ENCODE measurements at regions not wholly inside any gene's neighbourhood (a gene's known extent, or its start where the extent isn't known, plus 50 kb on each side); places are given as distances from the start of the nearest gene placed in this dataset.

GRCh38 chr2:41027095-41027494 lies 575.2 kb upstream of the SLC8A1 start:
- no peak overlapping the region for H3K27ac Mint-ChIP-seq
- peaks cover 2% of the 10 kb centered on the region for H3K27me3 Mint-ChIP-seq (ENCODE audit: insufficient read depth, low read depth)
- Histone ChIP-seq H3K4me2 (no peak overlapping the region), H2AFZ (replicated peaks) (no peak overlapping the region), H3K36me3 (no peaks in the 10 kb centered on the region), H3K9ac (no peak overlapping the region), H3K27me3 (no peaks in the 10 kb centered on the region), H3K27ac (no peak overlapping the region), H3K4me1 (no peaks in the 10 kb centered on the region), H4K20me1 (ENCODE audit: low read depth) (no peaks in the 10 kb centered on the region), H3K79me2 (ENCODE audit: low read depth) (no peaks in the 10 kb centered on the region), H3K9me3 (ENCODE audit: low read depth) (no peaks in the 10 kb centered on the region), H3F3A (ENCODE audit: low read depth) (no peaks in the 10 kb centered on the region), H3K4me3 (no peak overlapping the region)
- no peak for DNase-seq (ENCODE audit: low spot score)
- no peaks in the 10 kb centered on the region for H3K9me3 Mint-ChIP-seq
- TF ChIP-seq EZH2 (IDR thresholded peaks at IDR 0.05) (no peak), EZH2phosphoT487 (IDR thresholded peaks at IDR 0.05) (no peak), CTCF (IDR thresholded peaks at IDR 0.05) (no peak)
- no peak overlapping the region for H3K4me3 Mint-ChIP-seq
- no peaks in the 10 kb centered on the region for H3K36me3 Mint-ChIP-seq
- no peaks in the 10 kb centered on the region for H3K4me1 Mint-ChIP-seq

DNA sequence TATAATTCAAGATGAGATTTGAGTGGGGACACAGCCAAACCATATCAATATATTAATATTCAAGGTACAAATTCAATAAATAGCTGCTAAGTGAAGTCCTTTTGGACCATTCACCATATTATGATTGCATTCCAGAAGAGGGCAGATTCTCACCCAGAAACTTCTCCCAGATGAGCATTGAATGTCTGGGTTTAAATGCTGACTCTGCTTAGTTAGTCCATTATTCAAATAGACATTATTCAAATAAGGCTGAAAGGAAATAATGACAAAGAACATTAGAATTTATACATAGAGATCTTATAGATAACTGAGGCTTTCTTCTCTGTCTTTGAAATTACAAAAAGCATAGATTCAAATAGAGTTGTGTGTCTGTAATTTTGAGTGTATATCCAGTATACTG lies 579.4 kb upstream of the SLC8A1 start:
- no peaks in the 10 kb centered on the region for H3K79me2 ChIP-seq (ENCODE audit: low read depth)
- H3K4me3 ChIP-seq, result no peak overlapping the region
- no peak overlapping the region for H3K4me2 ChIP-seq
- no peaks in the 10 kb centered on the region for H3K27me3 ChIP-seq
- no peaks in the 10 kb centered on the region for H3K9me3 ChIP-seq (ENCODE audit: low read depth)
- H3K27ac Mint-ChIP-seq, result no peak overlapping the region
- H3K4me1 ChIP-seq, result no peaks in the 10 kb centered on the region
- no peaks in the 10 kb centered on the region for H4K20me1 ChIP-seq (ENCODE audit: low read depth)
- H3K4me1 Mint-ChIP-seq, result no peaks in the 10 kb centered on the region
- H3K4me3 Mint-ChIP-seq, result no peak overlapping the region
- H3K36me3 Mint-ChIP-seq, result no peaks in the 10 kb centered on the region
- H3K27ac ChIP-seq, result no peak overlapping the region
- no peak for DNase-seq (ENCODE audit: low spot score)
- H3F3A ChIP-seq (ENCODE audit: low read depth), result no peaks in the 10 kb centered on the region
- no peaks in the 10 kb centered on the region for H3K27me3 Mint-ChIP-seq (ENCODE audit: insufficient read depth, low read depth)
- H3K9me3 Mint-ChIP-seq, result no peaks in the 10 kb centered on the region
- no peaks in the 10 kb centered on the region for H3K36me3 ChIP-seq
- TF ChIP-seq EZH2 (IDR thresholded peaks at IDR 0.05) (no peak), EZH2phosphoT487 (IDR thresholded peaks at IDR 0.05) (no peak), CTCF (IDR thresholded peaks at IDR 0.05) (no peak)
- H3K9ac ChIP-seq, result no peak overlapping the region
- H2AFZ ChIP-seq (replicated peaks), result no peak overlapping the region

- Histone ChIP-seq H3K9me3 (ENCODE audit: low read depth) (no peaks in the 10 kb centered on the region), H3K4me3 (no peak overlapping the region), H2AFZ (replicated peaks) (peak overlapping the region; percentile 73), H3K27ac (no peak overlapping the region), H4K20me1 (ENCODE audit: low read depth) (no peaks in the 10 kb centered on the region), H3K36me3 (no peaks in the 10 kb centered on the region), H3K4me2 (no peak overlapping the region), H3K79me2 (ENCODE audit: low read depth) (no peaks in the 10 kb centered on the region), H3K9ac (no peak overlapping the region), H3F3A (ENCODE audit: low read depth) (no peaks in the 10 kb centered on the region), H3K4me1 (no peaks in the 10 kb centered on the region), H3K27me3 (no peaks in the 10 kb centered on the region)
- no peaks in the 10 kb centered on the region for H3K4me1 Mint-ChIP-seq
- DNase-seq (ENCODE audit: low spot score), result no peak
- no peaks in the 10 kb centered on the region for H3K9me3 Mint-ChIP-seq
- no peak overlapping the region for H3K27ac Mint-ChIP-seq
- H3K27me3 Mint-ChIP-seq (ENCODE audit: insufficient read depth, low read depth), result no peaks in the 10 kb centered on the region
- H3K36me3 Mint-ChIP-seq, result no peaks in the 10 kb centered on the region
- H3K4me3 Mint-ChIP-seq, result no peak overlapping the region
- no peak for TF ChIP-seq EZH2phosphoT487 (IDR thresholded peaks at IDR 0.05)
- no peak for TF ChIP-seq EZH2 (IDR thresholded peaks at IDR 0.05)
- TF ChIP-seq CTCF (IDR thresholded peaks at IDR 0.05), result no peak
Observed at GRCh38 chr2:41032715-41033114, 580.8 kb upstream of the SLC8A1 start.

GRCh38 chr2:41033127-41033526 lies 581.2 kb upstream of the SLC8A1 start:
- H3K27me3 ChIP-seq, result no peaks in the 10 kb centered on the region
- H3K27me3 Mint-ChIP-seq (ENCODE audit: insufficient read depth, low read depth), result no peaks in the 10 kb centered on the region
- no peaks in the 10 kb centered on the region for H3K4me1 ChIP-seq
- H3K79me2 ChIP-seq (ENCODE audit: low read depth), result no peaks in the 10 kb centered on the region
- H3F3A ChIP-seq (ENCODE audit: low read depth), result no peaks in the 10 kb centered on the region
- H3K4me3 ChIP-seq, result no peak overlapping the region
- TF ChIP-seq CTCF (IDR thresholded peaks at IDR 0.05) (no peak), EZH2phosphoT487 (IDR thresholded peaks at IDR 0.05) (no peak), EZH2 (IDR thresholded peaks at IDR 0.05) (no peak)
- no peak overlapping the region for H3K4me2 ChIP-seq
- no peaks in the 10 kb centered on the region for H3K36me3 Mint-ChIP-seq
- no peak overlapping the region for H3K9ac ChIP-seq
- no peak for DNase-seq (ENCODE audit: low spot score)
- no peaks in the 10 kb centered on the region for H3K36me3 ChIP-seq
- H3K27ac Mint-ChIP-seq, result no peak overlapping the region
- no peak overlapping the region for H3K4me3 Mint-ChIP-seq
- H4K20me1 ChIP-seq (ENCODE audit: low read depth), result no peaks in the 10 kb centered on the region
- H3K27ac ChIP-seq, result no peak overlapping the region
- H3K9me3 ChIP-seq (ENCODE audit: low read depth), result no peaks in the 10 kb centered on the region
- peak overlapping the region; percentile 73 for H2AFZ ChIP-seq (replicated peaks)
- no peaks in the 10 kb centered on the region for H3K9me3 Mint-ChIP-seq
- H3K4me1 Mint-ChIP-seq, result no peaks in the 10 kb centered on the region

Data from neural progenitor cell (in vitro differentiated cells).